CD4-positive, alpha-beta T cell treated with Interleukin-1 beta for 1 hour (primary cell): ENCODE measurements at regions not wholly inside any gene's neighbourhood (a gene's known extent, or its start where the extent isn't known, plus 50 kb on each side); places are given as distances from the start of the nearest gene placed in this dataset.
"Not testable (repeated sequence)": the region's sequence is repeated elsewhere in the genome, so short reads cannot be mapped to it uniquely, and the experiment has no call there.

Experiments
- DNase-seq, 2 donors: peaks; one replicate each; pipeline ENCODE4 v3.0.0-alpha.2; 2020 to 2022

- no peak for DNase-seq
Observed at GRCh38 chr1:227415115-227415790, 97.0 kb upstream of the CDC42BPA start.

GRCh38 chr1:227411066-227411465, 92.8 kb upstream of the CDC42BPA start:
- DNase-seq: no peak

- DNase-seq: not testable (repeated sequence)
Observed at GRCh38 chr1:227406332-227406731, 88.0 kb upstream of the CDC42BPA start.

GRCh38 chr1:227403535-227403934, 85.2 kb upstream of the CDC42BPA start:
- DNase-seq: no peak

- DNase-seq: no peak
Observed at GRCh38 chr1:227401562-227402342, 83.5 kb upstream of the CDC42BPA start.

GRCh38 chr1:227399152-227399730, 80.9 kb upstream of the CDC42BPA start:
- DNase-seq: no peak

- no peak for DNase-seq
Observed at GRCh38 chr1:227397354-227397978, 79.2 kb upstream of the CDC42BPA start.

GRCh38 chr1:227396539-227397353, 78.5 kb upstream of the CDC42BPA start:
- no peak for DNase-seq

- DNase-seq: no peak
Observed at GRCh38 chr1:227395426-227396028, 77.2 kb upstream of the CDC42BPA start.

GRCh38 chr1:227392984-227393764, 74.9 kb upstream of the CDC42BPA start:
- DNase-seq: no peak

- no peak for DNase-seq
Observed at GRCh38 chr1:227391879-227392278, 73.6 kb upstream of the CDC42BPA start.

GRCh38 chr1:227391211-227391610, 72.9 kb upstream of the CDC42BPA start:
- DNase-seq: no peak

- DNase-seq: no peak
Observed at GRCh38 chr1:227390525-227390924, 72.2 kb upstream of the CDC42BPA start.

- DNase-seq: no peak
Observed at GRCh38 chr1:227388214-227389168, 70.2 kb upstream of the CDC42BPA start.

- DNase-seq: no peak
Observed at GRCh38 chr1:227379555-227379892, 61.2 kb upstream of the CDC42BPA start.

GRCh38 chr1:227378871-227379554, 60.7 kb upstream of the CDC42BPA start:
- DNase-seq: no peak

GRCh38 chr1:227378181-227378580, 59.9 kb upstream of the CDC42BPA start:
- no peak for DNase-seq

GRCh38 chr1:227374846-227375245, 56.6 kb upstream of the CDC42BPA start:
- DNase-seq: no peak

GRCh38 chr1:227372726-227373130, 54.4 kb upstream of the CDC42BPA start:
- no peak for DNase-seq
